Neuronal stem cell (in vitro differentiated cells): ENCODE measurements at regions not wholly inside any gene's neighbourhood (a gene's known extent, or its start where the extent isn't known, plus 50 kb on each side); places are given as distances from the start of the nearest gene placed in this dataset.
A peak's percentile ranks its signal among the peaks of the same experiment; 100 is the strongest.

Source experiments
- DNase-seq: peaks from one replicate; pipeline ENCODE4 v3.0.0-alpha.2; 2013; ENCODE audit warnings: low spot score
- H2AFZ ChIP-seq: one replicate; pipeline ENCODE4 v1.6.1; 2013; ENCODE audit warnings: mild to moderate bottlenecking, low read length, inconsistent platforms
- H2AK5ac ChIP-seq: 2 replicates; pipeline ENCODE4 v1.6.1; 2013; ENCODE audit warnings: low read depth, mild to moderate bottlenecking, inconsistent platforms, low read length, moderate library complexity, mixed read lengths
- H2BK120ac ChIP-seq: 2 replicates; pipeline ENCODE4 v1.6.1; 2013; ENCODE audit warnings: low read depth, mild to moderate bottlenecking, inconsistent platforms, low read length, moderate library complexity, mixed read lengths
- H2BK12ac ChIP-seq: one replicate; pipeline ENCODE4 v1.6.1; 2013; ENCODE audit warnings: low read length, inconsistent platforms
- H2BK15ac ChIP-seq: 2 replicates; pipeline ENCODE4 v1.6.1; 2013; ENCODE audit warnings: mild to moderate bottlenecking, low read length, inconsistent platforms, mixed read lengths
- H2BK5ac ChIP-seq: one replicate; pipeline ENCODE4 v1.6.1; 2013; ENCODE audit warnings: inconsistent platforms, mild to moderate bottlenecking, low read length, moderate library complexity
- H3K14ac ChIP-seq: one replicate; pipeline ENCODE4 v1.6.1; 2013; ENCODE audit warnings: low read length, inconsistent platforms
- H3K18ac ChIP-seq: 2 replicates; pipeline ENCODE4 v1.6.1; 2013; ENCODE audit warnings: low read length, inconsistent platforms
- H3K23ac ChIP-seq: 2 replicates; pipeline ENCODE4 v1.6.1; 2013; ENCODE audit warnings: low read depth, mild to moderate bottlenecking, mixed read lengths, low read length, inconsistent platforms; ENCODE audit not compliant: poor library complexity
- H3K27ac ChIP-seq: replicated peaks from 3 replicates; pipeline ENCODE4 v1.5.1; 2013; ENCODE audit warnings: low read length, inconsistent platforms
- H3K27me3 ChIP-seq, 3 experiments: 2 replicates each; pipeline ENCODE4 v1.6.1; 2013; ENCODE audit warnings: low read length in 3 of 3, mild to moderate bottlenecking in 2 of 3, inconsistent platforms in 1 of 3, low read depth in 1 of 3, mixed read lengths in 1 of 3, moderate library complexity in 1 of 3; ENCODE audit not compliant: control insufficient read depth in 3 of 3, insufficient read depth in 3 of 3
- H3K36me3 ChIP-seq, 2 donors: replicated peaks in 1 of 2; 2 replicates each; pipeline ENCODE4 v1.6.1; 2013; ENCODE audit warnings: low read length in 2 of 2; ENCODE audit not compliant: control insufficient read depth in 2 of 2, insufficient read depth in 2 of 2
- H3K4ac ChIP-seq: 2 replicates; pipeline ENCODE4 v1.6.1; 2013; ENCODE audit warnings: inconsistent platforms, mild to moderate bottlenecking, low read length, moderate library complexity
- H3K4me1 ChIP-seq, 2 donors: 1 replicate in 1 of 2; 2 replicates in 1 of 2; pipeline ENCODE4 v1.6.1; 2013; ENCODE audit warnings: low read length in 2 of 2, low read depth in 1 of 2; ENCODE audit not compliant: control insufficient read depth in 2 of 2, insufficient read depth in 1 of 2
- H3K4me2 ChIP-seq: one replicate; pipeline ENCODE4 v1.6.1; 2013; ENCODE audit warnings: mild to moderate bottlenecking, low read length, inconsistent platforms; ENCODE audit not compliant: insufficient read depth, poor library complexity, severe bottlenecking
- H3K4me3 ChIP-seq, 2 donors: 2 replicates each; pipeline ENCODE4 v1.5.1; 2013; ENCODE audit warnings: low read length in 2 of 2, mild to moderate bottlenecking in 2 of 2, inconsistent platforms in 1 of 2, moderate library complexity in 1 of 2
- H3K79me1 ChIP-seq: one replicate; pipeline ENCODE4 v1.6.1; 2013; ENCODE audit warnings: low read depth, mild to moderate bottlenecking, inconsistent platforms, low read length, moderate library complexity
- H3K9ac ChIP-seq: one replicate; pipeline ENCODE4 v1.6.1; 2013; ENCODE audit warnings: mild to moderate bottlenecking, low read depth, low read length, inconsistent platforms; ENCODE audit not compliant: poor library complexity
- H3K9me3 ChIP-seq, 2 donors: replicated peaks in 1 of 2; 2 replicates each; pipeline versions ENCODE3 to v1.6.1; 2013; ENCODE audit warnings: low read length in 2 of 2, mild to moderate bottlenecking in 2 of 2, inconsistent platforms in 1 of 2, low read depth in 1 of 2, mixed read lengths in 1 of 2, moderate library complexity in 1 of 2; ENCODE audit not compliant: control insufficient read depth in 2 of 2, insufficient read depth in 1 of 2
- H4K8ac ChIP-seq: one replicate; pipeline ENCODE4 v1.6.1; 2013; ENCODE audit warnings: low read depth, mild to moderate bottlenecking, inconsistent platforms, low read length, moderate library complexity
- H4K91ac ChIP-seq: one replicate; pipeline ENCODE4 v1.6.1; 2013; ENCODE audit warnings: low read length, low read depth, mild to moderate bottlenecking, inconsistent platforms; ENCODE audit not compliant: poor library complexity
- WGBS, 2 donors: extraction: QIAGEN DNeasy Blood & Tissue Kit; methylation state at CpG; one replicate each; pipeline ENCODE4 v1.1.7; 2013; ENCODE audit warnings: missing lambda C conversion rate in 2 of 2, mixed read lengths in 1 of 2; ENCODE audit not compliant: insufficient read length in 2 of 2, insufficient replicate concordance in 1 of 2; ENCODE audit errors: extremely low coverage in 2 of 2; 5-methylcytosine and 5-hydroxymethylcytosine counted together

- DNase-seq, result no peak
- no peak overlapping the region for H3K18ac ChIP-seq
- H3K36me3 ChIP-seq, result no peaks in the 10 kb centered on the region
- H3K14ac ChIP-seq, result no peak overlapping the region
- H4K8ac ChIP-seq, result no peak overlapping the region
- no peaks in the 10 kb centered on the region for H3K4me1 ChIP-seq
- H3K4me2 ChIP-seq, result no peak overlapping the region
- WGBS, 2 donors, result no CpG with 5 or more reads among the region's 2 CpGs
- H2BK12ac ChIP-seq, result no peak overlapping the region
- no peak overlapping the region for H3K4me3 ChIP-seq
- no peak overlapping the region for H3K4ac ChIP-seq
- H2BK5ac ChIP-seq, result no peak overlapping the region
- no peak overlapping the region for H2BK120ac ChIP-seq
- no peak overlapping the region for H3K9ac ChIP-seq
- H3K23ac ChIP-seq, result no peak overlapping the region
- H2AK5ac ChIP-seq, result no peak overlapping the region
- no peaks in the 10 kb centered on the region for H3K79me1 ChIP-seq
- no peaks in the 10 kb centered on the region for H3K27me3 ChIP-seq
- H2BK15ac ChIP-seq, result no peak overlapping the region
- no peak overlapping the region for H2AFZ ChIP-seq
- no peak overlapping the region for H4K91ac ChIP-seq
- no peak overlapping the region for H3K27ac ChIP-seq
- H3K9me3 ChIP-seq, result no peaks in the 10 kb centered on the region
These were observed 300.7 kb upstream of the MDGA2 start for GRCh38 chr14:47976139-47976538.

DNA sequence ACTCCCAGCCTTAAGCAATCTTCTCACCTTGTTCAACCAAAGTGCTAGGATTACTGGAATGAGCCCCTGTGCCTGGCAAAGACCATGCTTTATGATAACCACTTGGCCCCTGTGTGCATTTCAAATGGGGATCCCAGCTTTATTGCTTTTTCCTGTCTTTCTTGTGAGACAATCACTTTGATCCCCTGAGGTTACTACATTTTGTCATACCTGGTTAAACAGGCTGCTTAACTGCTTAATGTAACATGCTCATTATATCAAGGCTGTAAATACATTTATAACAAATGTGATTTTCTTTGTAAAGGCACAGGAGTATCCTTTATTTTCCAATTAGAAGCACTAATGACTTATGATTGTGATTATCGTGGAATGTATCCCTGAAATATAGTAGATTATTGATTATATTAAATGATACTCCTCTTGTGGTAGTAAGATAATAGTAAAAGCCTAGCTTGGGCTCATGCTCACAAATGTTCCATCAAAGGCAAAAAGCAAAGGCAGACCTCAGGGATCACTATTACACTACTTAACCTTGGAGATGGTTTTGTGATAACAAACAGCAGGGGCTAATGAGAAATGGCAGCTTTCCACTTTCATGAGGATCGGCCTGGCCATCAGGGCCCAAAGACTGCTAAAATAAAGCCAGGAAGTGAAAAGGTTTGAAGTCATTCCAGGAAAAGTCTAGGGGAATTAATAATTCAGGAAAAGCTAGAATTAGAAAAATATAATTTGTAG lies 290.8 kb upstream of the MDGA2 start:
- H3K36me3 ChIP-seq, result no peaks in the 10 kb centered on the region
- H2BK15ac ChIP-seq, result no peak overlapping the region
- WGBS, 2 donors, result no CpG with 5 or more reads among the region's 2 CpGs
- no peak overlapping the region for H3K23ac ChIP-seq
- H3K27me3 ChIP-seq, result no peaks in the 10 kb centered on the region
- no peaks in the 10 kb centered on the region for H3K9me3 ChIP-seq
- H2BK12ac ChIP-seq, result no peak overlapping the region
- no peak overlapping the region for H3K4me2 ChIP-seq
- H3K4me1 ChIP-seq, result peaks cover 0 to 3% of the 10 kb centered on the region in 2 donors
- no peak for DNase-seq
- H2BK5ac ChIP-seq, result no peak overlapping the region
- H4K91ac ChIP-seq, result no peak overlapping the region
- H3K79me1 ChIP-seq, result no peaks in the 10 kb centered on the region
- H3K4ac ChIP-seq, result no peak overlapping the region
- H2BK120ac ChIP-seq, result no peak overlapping the region
- H3K4me3 ChIP-seq, result no peak overlapping the region
- H3K9ac ChIP-seq, result no peak overlapping the region
- no peak overlapping the region for H2AK5ac ChIP-seq
- H3K14ac ChIP-seq, result no peak overlapping the region
- H3K27ac ChIP-seq, result no peak overlapping the region
- no peak overlapping the region for H2AFZ ChIP-seq
- H3K18ac ChIP-seq, result no peak overlapping the region
- H4K8ac ChIP-seq, result no peak overlapping the region

DNA sequence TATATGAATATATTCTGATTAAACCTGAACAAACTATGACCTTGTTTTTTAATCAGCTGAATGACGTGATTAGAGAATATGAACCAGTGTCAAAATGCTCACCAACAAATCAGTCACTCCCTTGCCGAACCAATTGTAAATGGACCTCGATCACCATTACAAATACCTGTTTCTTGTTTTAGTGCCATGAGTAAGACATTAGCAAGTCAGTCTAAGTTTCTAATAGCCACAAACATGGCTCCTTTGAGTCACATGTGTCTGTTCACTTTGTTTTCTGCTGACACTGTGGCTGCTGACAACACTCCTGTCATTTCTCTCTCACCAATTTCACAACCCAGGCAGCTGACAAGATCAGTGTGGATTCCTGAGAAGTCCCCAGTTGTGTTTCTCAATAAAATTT lies 286.2 kb upstream of the MDGA2 start:
- DNase-seq, result no peak
- WGBS, 2 donors, result no CpG with 5 or more reads among the region's 3 CpGs

DNA sequence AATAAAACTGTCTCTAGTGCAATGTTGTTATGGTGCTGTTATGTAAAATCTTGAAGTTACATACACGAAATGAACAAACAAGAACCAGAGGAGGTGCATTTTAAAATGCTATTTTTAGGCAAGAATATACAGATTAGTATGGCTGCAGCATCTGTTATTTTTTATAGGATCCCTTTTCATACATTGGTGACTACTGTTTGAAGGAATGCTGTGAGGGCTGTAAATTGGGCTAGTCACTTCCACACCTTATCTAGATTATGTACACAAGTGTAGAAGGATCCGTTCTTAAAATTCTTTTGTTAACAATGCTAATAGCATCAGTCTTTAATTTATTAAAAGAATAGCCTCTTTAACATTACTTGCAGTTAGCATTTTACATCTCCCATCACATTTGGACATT lies 284.3 kb upstream of the MDGA2 start:
- Histone ChIP-seq H3K79me1 (no peaks in the 10 kb centered on the region), H2BK5ac (no peak overlapping the region), H2AFZ (no peak overlapping the region), H4K8ac (no peak overlapping the region), H2BK120ac (no peak overlapping the region), H3K14ac (no peak overlapping the region), H2AK5ac (no peak overlapping the region), H3K27me3 (no peaks in the 10 kb centered on the region), H2BK15ac (no peak overlapping the region), H3K36me3 (no peaks in the 10 kb centered on the region), H3K4ac (no peak overlapping the region), H3K4me1 (peaks cover 0 to 3% of the 10 kb centered on the region in 2 donors), H2BK12ac (no peak overlapping the region), H4K91ac (no peak overlapping the region), H3K23ac (no peak overlapping the region), H3K4me2 (no peak overlapping the region), H3K9ac (no peak overlapping the region), H3K4me3 (no peak overlapping the region), H3K9me3 (no peaks in the 10 kb centered on the region), H3K27ac (no peak overlapping the region), H3K18ac (no peak overlapping the region)
- WGBS, 2 donors, result no CpG with 5 or more reads among the region's 2 CpGs
- no peak for DNase-seq

More for the DNA sequence above, 286.2 kb upstream of the MDGA2 start:
- Histone ChIP-seq H2BK120ac (no peak overlapping the region), H2BK12ac (no peak overlapping the region), H3K27me3 (no peaks in the 10 kb centered on the region), H3K27ac (peak overlapping the region; percentile 12), H3K9me3 (no peaks in the 10 kb centered on the region), H2AFZ (peak overlapping the region; percentile 80), H3K4me3 (no peak overlapping the region), H2BK15ac (no peak overlapping the region), H3K4me1 (peaks cover 0 to 3% of the 10 kb centered on the region in 2 donors), H3K18ac (no peak overlapping the region), H3K9ac (no peak overlapping the region), H3K4me2 (no peak overlapping the region), H2AK5ac (no peak overlapping the region), H3K4ac (no peak overlapping the region), H3K23ac (no peak overlapping the region), H3K14ac (no peak overlapping the region), H2BK5ac (no peak overlapping the region), H3K79me1 (no peaks in the 10 kb centered on the region), H4K91ac (no peak overlapping the region), H3K36me3 (no peaks in the 10 kb centered on the region), H4K8ac (no peak overlapping the region)
